ENCODE measurements at regions not wholly inside any gene's neighbourhood (a gene's known extent, or its start where the extent isn't known, plus 50 kb on each side); places are given as distances from the start of the nearest gene placed in this dataset.
A peak's percentile ranks its signal among the peaks of the same experiment; 100 is the strongest.

DNA sequence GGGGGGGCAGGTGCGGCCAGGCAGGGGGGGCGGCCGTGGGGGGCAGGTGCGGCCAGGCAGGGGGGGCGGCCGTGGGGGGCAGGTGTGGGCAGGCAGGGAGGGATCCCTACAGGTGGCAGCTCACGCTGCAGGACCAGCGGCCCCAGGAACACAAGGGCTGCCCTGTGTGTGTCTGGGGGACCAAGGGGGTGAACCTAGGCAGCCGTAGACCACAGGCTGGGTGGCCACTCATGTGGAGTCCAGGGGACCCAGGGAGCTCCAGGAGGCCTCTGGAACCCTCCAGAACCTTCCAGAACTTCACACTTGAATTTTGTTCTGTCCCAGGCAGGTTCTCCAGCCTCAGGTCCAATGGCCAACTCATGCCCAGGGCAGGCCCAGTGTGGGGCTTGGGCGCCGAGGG lies 51.6 kb upstream of the EGFL7 start:
- Histone ChIP-seq H4K5ac (ENCODE audit: insufficient read length, low read depth, low read length) (no peak overlapping the region), H2BK20ac (ENCODE audit: low read length) (no peak overlapping the region), H3K23ac (ENCODE audit: insufficient read length) (no peak overlapping the region), H3K56ac (replicated peaks; ENCODE audit: insufficient read length, low read depth, low read length) (no peak overlapping the region), H3K79me2 (ENCODE audit: control insufficient read depth in 1 of 2, insufficient read depth in 2 of 2, low read length in 2 of 2) (no peaks in the 10 kb centered on the region), H3K27ac (ENCODE audit: low read depth, low read length) (no peak overlapping the region), H3K9ac (replicated peaks in 1 of 4; ENCODE audit: extremely low read depth in 1 of 4, low read depth in 3 of 4, low read length in 3 of 4) (no peak overlapping the region), H2BK15ac (ENCODE audit: low read length) (no peak overlapping the region), H4K20me1 (replicated peaks in 1 of 2; ENCODE audit: control insufficient read depth in 1 of 2, insufficient read depth in 2 of 2, low read length in 2 of 2) (no peaks in the 10 kb centered on the region), H3K79me1 (ENCODE audit: low read depth, low read length) (no peaks in the 10 kb centered on the region), H4K8ac (ENCODE audit: extremely low read depth, insufficient read depth, low read length) (no peak overlapping the region), H3K18ac (ENCODE audit: extremely low read depth, low read length) (peak overlapping the region; percentile 19; the same call in 1 of the 2 replicates), H3K4ac (replicated peaks; ENCODE audit: insufficient read length, low read depth, low read length) (peak overlapping the region; percentile 96), H2BK120ac (replicated peaks; ENCODE audit: low read depth, low read length) (peak overlapping the region; percentile 66), H3K14ac (ENCODE audit: insufficient read length) (no peak overlapping the region), H3K9me3 (ENCODE audit: insufficient read depth in 2 of 2, low read depth in 1 of 2, low read length in 1 of 2) (no peaks in the 10 kb centered on the region), H2AFZ (ENCODE audit: low read length) (no peak overlapping the region), H3K4me2 (ENCODE audit: insufficient read depth in 1 of 2, low read depth in 2 of 2, low read length in 2 of 2) (no peak overlapping the region), H3K23me2 (ENCODE audit: low read depth, low read length) (no peaks in the 10 kb centered on the region), H3K4me1 (replicated peaks in 1 of 4; ENCODE audit: control insufficient read depth in 3 of 4, insufficient read depth in 4 of 4, low read length in 3 of 4) (peaks cover 0 to 29% (median 11%) of the 10 kb centered on the region in 4 experiments; a peak in 6 of 7 replicates), H3K36me3 (ENCODE audit: control insufficient read depth in 2 of 4, insufficient read depth in 4 of 4, low read length in 3 of 4) (no peaks in the 10 kb centered on the region), H3K4me3 (ENCODE audit: extremely low read depth in 1 of 4, insufficient read depth in 2 of 4, low read depth in 3 of 4, low read length in 4 of 4) (no peak overlapping the region), H2BK12ac (ENCODE audit: low read depth, low read length) (no peak overlapping the region; the same call in 1 of the 2 replicates), H2AK5ac (ENCODE audit: low read depth, low read length) (0 out of 2 replicates have a peak overlapping the region, but pooled peaks have one; percentile 48), H4K91ac (replicated peaks; ENCODE audit: insufficient read length, low read length) (no peak overlapping the region), H2BK5ac (ENCODE audit: low read depth, low read length) (0 out of 2 replicates have a peak overlapping the region, but pooled peaks have one; percentile 32), H3K27me3 (replicated peaks in 1 of 4; ENCODE audit: control insufficient read depth in 3 of 4, extremely low read depth in 1 of 4, insufficient read depth in 3 of 4, low read length in 3 of 4) (0 out of 7 replicates have a peak, but pooled peaks cover 0 to 2% (median 0%) of the 10 kb centered on the region in 4 experiments)
- DNase-seq (ENCODE audit: low read depth in 1 of 2, low spot score in 2 of 2) (no peak), FAIRE-seq (no peak)
- POLR2A ChIA-PET (ENCODE audit: partially characterized antibody), result interaction anchor here (0.6 to 1.8 kb wide), 4 partner anchors 9 to 88 kb away, joined by 3 to 10 read pairs (median 3); no protein-coding TSS in a partner anchor
- no peak for TF ChIP-seq HDAC2 (IDR thresholded peaks at IDR 0.05; ENCODE audit: borderline replicate concordance in 1 of 2, low read depth in 2 of 2, low read length in 2 of 2)
- 87% methylated on average over 8 of the region's 11 CpGs; no CpG with 5 or more reads in 1 of the 2 experiments for WGBS, 2 experiments (ENCODE audit: extremely low coverage in 1 of 2, insufficient coverage in 1 of 2, insufficient read length in 1 of 2, insufficient replicate concordance in 2 of 2, low coverage in 1 of 2, low lambda C conversion rate in 2 of 2, missing lambda C conversion rate in 1 of 2)
- CTCF ChIA-PET (ENCODE audit: partially characterized antibody), result interaction anchor here (1.4 to 2.6 kb wide), 5 partner anchors 8 to 125 kb away, joined by 4 to 13 read pairs (median 6); no protein-coding TSS in a partner anchor
